COR-L47 (cell line): ENCODE measurements at regions not wholly inside any gene's neighbourhood (a gene's known extent, or its start where the extent isn't known, plus 50 kb on each side); places are given as distances from the start of the nearest gene placed in this dataset.

ENCODE experiments used
- DNase-seq: peaks from one replicate; lab custom pipeline; 2025; lab: John Stamatoyannopoulos, UW

DNA sequence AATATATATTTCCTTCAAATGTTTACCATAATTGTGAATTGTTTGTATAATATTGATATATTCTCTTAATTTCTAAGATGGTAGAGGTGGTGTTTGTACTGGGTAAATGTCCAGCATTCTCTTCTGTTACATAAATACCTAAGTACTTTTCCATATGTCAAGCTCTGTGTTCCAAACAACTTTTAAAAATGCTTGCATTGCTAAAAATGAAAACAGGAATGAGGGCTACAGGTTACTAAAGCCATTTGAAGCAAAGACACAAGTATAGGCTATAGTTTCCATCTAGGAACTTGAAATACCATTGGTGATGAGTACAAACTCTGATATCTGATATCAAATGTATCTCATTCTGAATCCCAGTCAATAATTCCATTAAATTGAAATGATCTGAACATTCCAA is 233.6 kb upstream of the SORCS1 start:
- DNase-seq: no peak

DNA sequence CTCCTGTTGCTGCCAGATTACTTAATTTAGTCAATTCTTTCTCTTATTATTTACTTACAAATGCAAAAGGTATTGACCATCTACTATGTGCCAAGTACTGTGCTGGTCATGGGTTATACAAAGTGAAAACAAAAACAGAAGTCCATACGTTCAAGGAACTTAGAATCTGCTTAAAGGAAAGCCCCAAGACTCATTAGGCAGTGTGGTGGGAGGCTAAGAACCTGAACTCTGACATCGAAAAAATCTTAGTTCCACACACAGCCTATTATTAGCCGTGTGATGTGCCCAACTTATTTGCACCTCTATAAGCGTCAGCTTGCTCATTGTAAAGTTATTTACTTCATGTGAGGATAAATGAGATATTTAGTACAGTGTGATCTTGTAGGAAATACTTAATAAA is 227.4 kb upstream of the SORCS1 start:
- no peak for DNase-seq

DNA sequence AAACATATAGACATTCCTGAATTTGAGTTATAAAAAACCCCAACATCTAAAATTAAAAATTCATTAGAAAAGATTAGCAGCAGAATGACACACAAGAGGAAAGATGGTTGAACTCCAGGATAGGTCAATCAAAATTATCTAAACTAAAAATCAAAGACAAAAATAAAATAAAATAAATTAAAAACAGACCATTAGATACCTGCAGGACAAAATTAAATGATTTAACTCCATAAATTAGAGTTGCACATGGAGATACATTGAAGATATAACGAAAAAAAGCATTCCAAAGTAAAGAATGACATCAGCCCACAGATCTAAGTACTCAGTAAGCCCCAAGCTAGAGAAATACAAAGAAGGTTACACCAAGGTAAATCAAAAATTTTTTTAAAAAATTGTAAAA is 226.1 kb upstream of the SORCS1 start:
- DNase-seq: no peak

DNA sequence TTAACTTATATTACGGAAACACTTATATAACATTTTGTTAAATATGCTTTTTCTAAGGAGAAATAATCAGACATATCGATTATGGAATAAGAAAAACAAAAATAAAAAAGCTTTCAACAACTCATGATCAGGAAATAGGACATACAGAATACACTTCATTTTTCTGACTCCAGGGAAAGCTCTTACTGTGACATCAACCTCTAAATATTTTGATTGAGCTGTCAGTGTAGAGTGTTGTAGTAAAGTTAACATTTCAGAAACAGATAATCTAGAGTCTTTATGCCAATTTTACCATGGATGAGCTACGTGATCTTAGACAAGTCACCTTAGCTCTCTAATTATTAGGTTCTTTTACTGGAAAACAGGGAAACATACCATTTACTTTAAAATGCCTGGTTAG is 218.9 kb upstream of the SORCS1 start:
- no peak for DNase-seq

DNA sequence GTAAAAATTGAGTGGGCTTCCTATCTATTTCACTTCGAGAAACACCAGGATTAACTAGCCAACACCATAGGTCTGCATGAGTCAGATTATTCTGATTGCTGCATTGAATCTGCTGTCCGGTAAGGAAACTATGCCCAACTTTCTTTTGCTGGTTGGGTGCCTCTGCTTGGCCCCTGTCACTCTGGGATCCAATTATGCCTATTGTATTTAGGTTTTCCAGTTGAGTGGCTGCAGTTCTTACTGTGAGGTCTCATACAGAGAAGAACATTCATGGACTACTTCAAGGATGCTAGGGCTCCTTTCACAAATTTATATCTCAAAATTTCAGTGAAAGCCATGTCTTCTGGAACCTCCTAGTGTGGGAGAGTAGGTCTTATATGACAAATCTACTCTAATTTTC is 215.1 kb upstream of the SORCS1 start:
- no peak for DNase-seq

DNA sequence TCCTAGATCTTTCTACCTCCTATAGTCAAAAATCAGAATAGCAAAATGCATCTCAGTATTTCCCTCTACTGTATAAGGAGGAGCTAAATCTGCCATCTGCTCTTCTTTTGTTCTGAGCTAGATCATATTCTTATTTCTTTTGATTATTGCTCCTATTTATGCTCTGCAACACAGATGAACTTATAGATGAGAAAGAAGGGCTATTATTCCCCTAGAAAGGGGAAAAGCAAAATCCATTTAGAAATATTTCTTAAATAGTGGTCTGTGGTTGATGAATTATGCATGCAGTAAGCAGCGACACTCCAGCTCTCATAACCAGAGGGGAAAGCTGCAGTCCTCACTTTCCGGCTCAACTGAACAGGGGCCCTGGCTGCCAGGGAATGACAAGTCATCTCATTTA is 207.3 kb upstream of the SORCS1 start:
- DNase-seq: no peak

DNA sequence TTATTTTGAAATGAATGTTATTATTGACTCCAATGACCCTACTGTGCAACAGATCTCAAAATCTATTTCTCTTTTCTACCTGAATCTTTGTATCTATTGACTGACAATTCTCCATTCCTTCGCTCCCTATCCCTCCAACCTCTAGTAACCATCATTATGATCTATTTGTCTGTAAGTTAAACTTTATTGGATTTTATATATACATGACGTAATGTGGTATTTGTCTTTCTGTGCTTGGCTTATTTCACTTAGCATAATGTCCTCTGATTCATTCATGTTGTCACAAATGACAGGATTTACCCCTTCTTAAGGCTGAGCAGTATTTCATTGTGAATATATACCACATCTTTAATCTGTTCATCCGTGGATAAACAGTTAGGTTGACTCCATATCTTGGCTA is 200.4 kb upstream of the SORCS1 start:
- DNase-seq: no peak

DNA sequence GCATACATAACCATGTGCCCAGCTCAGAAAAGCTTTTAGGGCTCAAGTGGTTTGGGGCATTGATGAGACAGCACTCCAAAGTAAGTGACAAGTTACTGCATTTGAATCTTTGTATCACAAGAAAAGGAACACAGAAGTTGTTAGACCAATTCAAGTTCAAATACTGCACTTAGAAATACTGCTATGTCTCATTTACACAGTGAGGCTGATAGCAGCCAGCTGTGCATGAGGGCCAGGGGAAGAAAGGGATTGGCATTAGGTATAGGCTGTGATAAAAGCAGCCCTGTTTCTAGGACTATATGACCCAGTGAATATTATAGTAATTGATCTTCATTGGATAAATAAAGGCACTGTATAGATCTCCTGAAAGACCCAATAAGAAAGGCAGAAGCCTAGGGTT is 197.8 kb upstream of the SORCS1 start:
- no peak for DNase-seq

DNA sequence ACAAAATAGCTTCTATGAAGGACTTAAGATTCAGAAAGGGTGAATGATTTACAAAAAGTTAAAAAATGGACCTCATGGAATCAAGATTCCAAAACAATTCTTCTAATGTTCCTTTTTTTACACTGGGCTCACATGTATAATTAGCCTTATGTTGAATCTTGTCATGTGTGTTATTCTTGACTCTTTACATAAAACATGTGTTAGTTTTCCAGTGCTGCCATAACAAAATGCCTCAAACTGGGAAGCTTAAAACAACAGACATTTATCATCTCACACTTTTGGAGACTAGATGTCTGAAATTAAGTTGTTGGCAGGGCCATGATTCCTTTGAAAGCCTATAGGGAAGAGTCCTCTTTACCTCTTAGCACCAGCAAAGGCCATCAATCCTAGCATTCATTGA is 192.5 kb upstream of the SORCS1 start:
- DNase-seq: no peak

DNA sequence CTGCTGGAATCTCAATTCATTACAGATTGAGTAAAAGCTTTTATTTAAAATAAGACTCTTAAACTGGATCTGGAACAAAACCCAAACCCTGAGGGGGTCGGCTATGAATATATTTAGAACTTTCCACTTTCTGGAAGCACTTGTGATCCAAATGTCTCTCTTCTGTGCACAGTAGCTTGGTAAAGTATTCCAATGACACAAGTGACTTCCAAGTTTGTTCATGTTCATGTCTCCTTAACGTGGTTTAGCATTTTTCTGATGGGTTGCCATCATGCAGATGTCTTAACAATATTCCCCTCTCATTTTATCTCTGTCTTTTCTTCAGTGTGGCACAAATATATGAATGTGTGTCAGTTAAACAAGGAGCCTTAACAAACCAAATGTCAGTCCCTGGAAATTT is 191.9 kb upstream of the SORCS1 start:
- DNase-seq: no peak

DNA sequence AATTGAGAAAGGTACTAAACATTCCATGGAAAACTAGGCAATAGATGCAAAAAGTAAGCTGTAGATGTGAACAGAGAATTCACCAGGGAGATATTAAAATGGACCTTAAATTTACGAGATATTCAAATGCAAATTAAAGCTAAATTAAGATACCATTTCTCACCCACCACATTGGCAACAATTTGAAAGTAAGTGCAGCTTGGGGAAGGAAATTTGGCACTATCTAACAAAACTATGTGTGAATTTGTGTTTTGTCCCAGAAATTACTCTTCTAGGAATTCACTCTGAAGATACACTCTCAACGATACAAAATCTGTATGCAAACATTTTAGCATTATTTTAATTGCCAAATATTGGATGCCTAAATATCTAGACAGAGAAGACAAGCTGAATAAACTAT is 178.2 kb upstream of the SORCS1 start:
- DNase-seq: no peak

DNA sequence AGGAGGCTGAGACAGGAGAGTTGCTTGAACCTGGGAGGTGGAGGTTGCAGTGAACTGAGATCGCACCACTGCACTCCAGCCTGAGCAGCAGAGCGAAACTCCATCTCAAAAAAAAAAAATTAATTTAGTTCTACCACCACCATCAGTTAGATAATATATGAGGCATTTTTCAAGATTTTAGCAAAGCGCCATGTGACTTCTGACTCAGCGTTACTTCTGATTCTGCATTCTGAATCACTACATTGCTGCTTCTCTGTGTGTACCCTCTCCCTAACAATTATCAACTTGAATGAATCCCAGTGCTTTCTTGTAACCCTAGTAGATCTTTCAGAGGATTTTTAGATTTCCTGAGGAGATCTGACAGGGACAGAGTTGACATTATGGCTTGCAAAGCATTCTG is 176.8 kb upstream of the SORCS1 start:
- DNase-seq: no peak

DNA sequence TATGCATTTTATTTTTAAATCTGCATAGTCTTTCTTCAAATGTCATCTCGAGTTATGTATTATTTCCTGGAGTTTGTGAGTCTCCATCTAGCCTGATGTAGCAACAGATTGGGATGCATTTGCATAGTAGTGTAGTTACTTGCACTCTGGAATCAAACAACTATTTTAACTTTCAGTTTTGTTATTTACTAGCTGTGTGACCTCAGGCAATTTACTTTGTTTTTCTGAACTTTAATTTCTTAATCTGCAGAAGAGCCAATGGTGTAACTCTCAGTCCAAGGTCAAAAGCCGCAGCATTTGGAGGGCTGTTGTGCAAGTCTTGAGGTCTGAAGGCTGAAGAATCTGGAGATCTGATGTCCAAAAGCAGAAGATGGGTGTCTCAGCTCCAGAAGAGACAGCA is 175.8 kb upstream of the SORCS1 start:
- no peak for DNase-seq

DNA sequence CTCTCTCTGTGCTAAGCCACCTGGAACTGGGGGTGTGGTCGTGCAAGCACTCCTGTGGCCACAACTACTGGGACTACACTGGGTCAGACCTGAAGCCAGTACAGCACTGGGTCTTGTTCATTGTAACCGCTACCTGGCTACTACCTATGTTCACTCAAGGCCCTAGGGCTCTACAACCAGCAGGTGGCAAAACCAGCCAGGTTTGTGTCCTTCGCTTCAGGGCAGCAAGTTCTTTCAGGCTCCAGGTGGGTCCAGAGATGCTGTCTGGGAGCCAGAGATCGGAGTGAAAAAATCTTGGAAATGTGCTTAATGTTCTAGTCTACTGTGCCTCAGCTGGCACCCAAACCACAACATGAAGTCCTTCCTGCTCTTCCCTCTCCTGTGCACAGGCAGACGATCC is 171.6 kb upstream of the SORCS1 start:
- DNase-seq: no peak

DNA sequence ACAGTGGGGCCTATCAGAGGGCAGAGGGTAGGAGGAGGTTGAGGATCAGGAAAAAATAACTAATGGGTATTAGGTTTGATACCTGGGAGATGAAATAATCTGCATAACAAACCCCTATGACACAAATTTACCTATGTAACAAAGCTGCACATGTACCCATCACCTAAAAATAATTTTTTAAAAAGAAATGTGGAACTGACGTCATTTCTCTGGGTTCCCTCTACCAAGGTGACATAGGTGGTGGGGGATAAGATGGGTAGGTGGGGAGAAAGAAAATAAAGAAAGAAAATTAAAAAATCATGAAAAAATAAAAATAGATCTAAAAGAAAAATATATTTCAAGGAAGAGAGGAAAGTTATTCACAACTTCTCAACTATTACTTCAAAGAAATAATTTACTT is 153.1 kb upstream of the SORCS1 start:
- no peak for DNase-seq

DNA sequence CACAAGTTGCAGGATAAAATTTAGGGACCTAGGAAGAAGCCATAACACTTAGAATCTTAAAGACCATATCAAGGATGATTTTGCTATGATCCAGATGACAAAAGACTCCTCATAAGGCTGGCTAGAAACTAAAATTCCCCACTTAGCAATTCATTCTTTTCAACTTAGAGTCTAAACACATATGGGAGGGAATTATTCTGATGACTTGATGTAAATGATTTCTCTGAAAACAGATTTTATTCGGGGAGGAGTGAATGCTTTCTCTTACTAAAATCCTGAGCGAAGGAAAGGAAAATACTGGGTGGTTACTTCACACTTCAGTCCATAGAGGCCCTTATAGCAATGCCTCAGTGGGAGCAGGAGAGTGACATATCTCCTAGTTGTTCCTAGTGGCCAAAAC is 138.7 kb upstream of the SORCS1 start:
- DNase-seq: no peak

DNA sequence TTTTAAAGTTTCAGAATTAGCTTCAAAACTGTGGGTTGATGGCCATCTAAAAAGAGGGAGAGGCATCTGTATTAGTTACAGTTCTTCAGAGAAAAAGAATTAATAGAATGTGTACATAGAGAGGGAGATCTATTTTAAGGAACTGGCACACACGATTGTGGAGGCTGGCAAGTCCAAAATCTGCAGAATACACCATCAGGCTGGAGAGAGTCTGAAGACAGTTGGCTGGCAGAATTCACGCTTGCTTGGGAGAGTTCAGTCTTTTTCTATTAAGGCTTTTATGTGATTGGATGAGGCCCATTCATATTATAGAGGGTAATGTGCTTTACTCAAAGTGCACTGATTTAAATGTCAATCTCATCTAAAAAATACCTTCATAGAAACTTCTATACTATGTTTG is 135.1 kb upstream of the SORCS1 start:
- no peak for DNase-seq

DNA sequence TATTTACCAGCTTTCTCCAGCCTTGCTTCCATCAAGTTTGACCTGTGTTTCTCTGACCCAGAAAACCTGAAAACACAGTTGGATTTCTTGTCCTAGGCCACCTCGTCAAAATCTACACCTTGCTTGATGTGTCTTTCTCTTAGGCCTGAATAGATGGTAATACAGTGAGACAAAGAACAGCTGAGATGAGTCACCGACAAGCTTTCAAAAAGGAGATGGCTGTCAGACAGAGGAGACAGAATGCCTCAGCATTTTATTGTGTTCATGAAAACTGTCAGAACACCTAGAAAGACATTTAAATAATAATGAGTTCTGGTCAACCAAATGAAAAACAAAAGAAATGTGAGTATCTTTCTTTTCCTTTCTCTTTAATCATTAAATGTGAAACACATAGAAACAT is 119.7 kb upstream of the SORCS1 start:
- no peak for DNase-seq

DNA sequence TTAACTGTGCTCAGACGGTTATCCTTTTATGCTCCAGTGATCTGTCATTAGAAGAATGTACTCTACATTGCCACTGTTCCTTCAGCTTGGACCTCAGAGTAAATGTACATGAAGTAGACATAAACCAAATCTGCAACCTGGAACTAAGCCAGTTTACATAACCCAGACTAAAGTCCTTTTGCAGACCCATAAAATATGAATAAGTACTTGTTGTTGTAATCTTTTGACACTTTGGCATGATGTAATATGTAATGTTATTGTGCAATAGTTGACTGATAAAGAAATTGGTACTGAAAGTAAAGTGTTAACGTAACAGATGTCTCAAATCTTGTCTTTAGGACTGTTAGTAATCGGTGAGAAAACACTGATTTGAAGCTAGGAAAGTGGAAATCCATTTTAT is 115.8 kb upstream of the SORCS1 start:
- DNase-seq: no peak

DNA sequence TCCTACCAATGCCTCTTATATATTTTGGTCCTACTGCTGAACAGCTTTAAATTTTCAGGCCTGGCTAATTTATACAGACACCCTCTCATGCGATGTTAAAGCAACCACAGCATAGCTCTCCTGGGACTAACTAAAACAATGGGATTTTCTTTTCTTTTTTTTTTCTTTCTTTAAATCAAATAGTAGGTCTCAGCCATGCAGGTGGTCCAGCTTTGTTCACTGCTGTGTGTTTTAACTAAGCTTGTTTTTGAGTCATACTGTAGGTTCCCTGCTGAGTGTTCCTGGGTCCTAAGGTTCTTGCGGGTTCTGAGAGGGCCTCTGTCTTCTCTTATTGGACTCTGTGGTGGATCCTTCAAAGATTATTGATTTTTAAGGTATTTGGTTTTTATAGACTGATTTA is 113.1 kb upstream of the SORCS1 start:
- no peak for DNase-seq

DNA sequence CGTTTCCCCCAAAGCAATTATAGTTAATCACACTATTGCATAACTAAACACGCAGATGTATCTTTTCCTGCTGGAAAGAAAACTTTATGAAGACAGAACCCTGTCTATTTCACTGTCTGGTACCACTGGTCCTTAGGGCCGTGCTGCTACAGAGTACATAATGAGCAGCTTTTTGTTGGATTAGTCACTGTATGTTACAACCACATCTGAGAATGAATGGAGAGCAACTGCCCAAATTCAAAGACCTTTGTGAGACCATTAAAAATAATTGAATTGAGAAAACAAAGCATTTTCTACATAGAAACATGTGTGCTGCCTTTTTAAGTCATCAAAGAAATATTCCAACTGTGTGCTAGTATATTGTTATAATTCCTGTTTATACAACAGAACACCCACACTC is 111.3 kb upstream of the SORCS1 start:
- no peak for DNase-seq

DNA sequence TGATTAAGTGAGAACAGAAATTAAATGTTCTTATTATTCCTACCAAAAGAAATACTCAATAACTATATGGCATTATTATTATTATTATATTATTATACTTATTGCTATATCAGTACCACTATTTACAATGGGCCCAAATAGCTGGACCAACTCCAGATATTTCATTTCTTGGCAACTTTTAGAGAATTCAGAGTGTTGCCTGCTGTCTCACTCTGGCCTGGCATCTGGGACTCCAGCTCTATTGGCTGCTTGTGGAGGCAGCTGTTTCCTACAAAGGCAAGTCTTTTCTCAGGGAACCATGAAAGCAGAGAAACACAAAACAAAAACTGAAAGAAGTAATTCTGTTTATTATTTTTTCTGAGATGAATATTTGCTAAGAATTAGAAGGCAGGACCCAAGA is 105.1 kb upstream of the SORCS1 start:
- no peak for DNase-seq

DNA sequence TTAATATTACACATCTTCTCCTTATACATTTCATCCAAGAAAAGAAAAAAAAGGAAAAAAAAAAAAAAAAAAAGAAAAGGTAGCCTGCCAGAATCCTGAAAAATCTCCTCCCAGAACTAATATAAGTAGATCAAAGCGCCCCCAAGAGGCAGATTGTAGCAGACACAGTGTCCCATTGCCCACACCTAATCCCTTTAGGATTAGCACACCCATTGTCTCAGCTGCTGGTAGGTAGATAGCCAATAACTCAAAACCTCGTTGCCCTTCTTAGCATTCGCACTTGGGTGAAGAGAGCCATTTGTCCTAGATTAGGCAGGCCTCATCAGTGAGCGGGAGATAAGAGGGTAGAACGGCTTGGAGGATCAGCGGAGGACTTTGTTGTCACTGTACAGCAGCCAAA is 100.2 kb upstream of the SORCS1 start:
- DNase-seq: no peak

DNA sequence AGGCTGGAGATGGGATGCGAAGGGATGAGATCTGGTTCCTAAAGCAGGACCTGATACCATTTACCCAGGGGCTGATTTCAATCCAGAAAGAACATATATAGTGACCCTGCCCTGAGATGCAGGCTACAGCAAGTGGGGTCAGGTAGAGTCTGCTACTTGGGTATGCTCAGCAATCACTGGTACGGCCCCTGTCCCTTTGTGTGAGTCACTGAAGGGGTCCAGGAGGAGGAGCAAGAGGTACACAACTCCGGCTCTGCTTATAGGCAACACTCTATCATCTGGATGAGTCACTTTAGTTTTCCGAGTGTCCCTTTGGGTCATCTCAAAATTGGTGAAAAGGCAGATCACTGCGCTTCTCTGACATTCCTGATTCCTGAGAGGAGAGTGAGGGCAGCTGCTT is 79.6 kb upstream of the SORCS1 start:
- DNase-seq: no peak

DNA sequence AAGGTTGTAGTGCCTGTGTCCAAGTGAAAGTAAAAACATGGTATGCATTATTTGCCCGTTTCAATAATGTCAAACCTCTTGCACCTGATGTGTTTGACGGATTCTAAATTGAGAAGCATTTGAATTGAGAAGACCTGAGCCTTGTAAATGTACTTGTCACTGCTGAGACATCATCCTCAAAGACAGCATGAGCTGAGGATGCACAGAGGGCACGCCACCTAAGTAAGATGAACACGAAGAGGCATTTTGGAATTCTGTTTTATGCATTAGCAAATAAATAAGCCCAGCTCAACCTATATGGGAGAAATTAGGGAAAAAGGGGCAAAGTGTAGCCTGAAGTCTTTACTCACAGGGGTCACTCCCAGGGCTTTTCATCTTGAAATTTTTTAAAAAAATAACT is 73.8 kb upstream of the SORCS1 start:
- no peak for DNase-seq

DNA sequence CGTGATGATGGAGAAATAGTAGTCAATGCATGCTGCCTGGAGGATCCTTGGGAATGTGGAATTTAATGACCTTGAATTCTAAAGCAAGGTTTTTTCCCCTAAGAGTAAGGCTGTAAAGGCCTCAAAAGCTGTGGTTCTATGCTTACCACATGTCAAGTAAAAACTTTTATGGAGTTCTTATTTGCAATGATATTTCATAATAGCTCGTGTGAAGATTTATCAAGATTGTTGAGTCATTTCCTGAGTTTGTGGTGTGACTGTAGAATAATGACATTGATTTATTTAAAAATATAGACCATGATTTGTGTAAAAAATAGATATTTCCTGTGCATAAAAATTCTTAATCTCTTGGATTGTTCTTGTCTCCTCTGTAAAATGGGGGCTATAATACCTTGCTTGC is 67.5 kb upstream of the SORCS1 start:
- no peak for DNase-seq
